ENCODE measurements at regions not wholly inside any gene's neighbourhood (a gene's known extent, or its start where the extent isn't known, plus 50 kb on each side); places are given as distances from the start of the nearest gene placed in this dataset.
A peak's percentile ranks its signal among the peaks of the same experiment; 100 is the strongest.

DNA sequence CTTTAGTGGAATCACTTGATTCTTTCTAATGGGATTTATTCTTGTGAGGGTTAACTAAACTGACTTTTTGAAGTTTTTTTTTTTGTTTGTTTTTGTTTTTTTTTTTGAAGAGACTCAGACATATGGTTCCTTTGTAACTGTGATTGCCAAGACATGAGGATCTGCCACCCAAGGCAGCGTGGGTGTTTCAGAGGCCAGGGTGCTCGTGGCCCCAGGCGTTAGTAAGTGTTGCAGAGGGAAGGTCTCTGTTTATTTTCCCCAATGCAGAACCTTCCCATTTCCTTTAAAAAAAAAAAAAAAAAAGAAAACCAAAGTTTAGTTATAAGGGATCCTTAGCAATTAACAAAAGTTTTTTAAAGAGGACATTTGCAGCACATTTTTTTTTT lies 94.8 kb downstream of the CTTN start:
- H2BK5ac ChIP-seq (ENCODE audit: low read length) = no peak overlapping the region
- H3K27ac ChIP-seq (replicated peaks; ENCODE audit: low read length) = no peak overlapping the region
- H3K4me1 ChIP-seq (ENCODE audit: control insufficient read depth in 2 of 2, insufficient read depth in 1 of 2, low read depth in 1 of 2, low read length in 2 of 2) = peaks cover 0 to 14% of the 10 kb centered on the region in 2 donors
- no peak for DNase-seq (ENCODE audit: low spot score)
- no peak overlapping the region for H2BK15ac ChIP-seq (ENCODE audit: low read length)
- no peak overlapping the region for H3K4me3 ChIP-seq (ENCODE audit: low read length in 2 of 2)
- no peak overlapping the region for H3K4ac ChIP-seq (ENCODE audit: low read length)
- H4K91ac ChIP-seq (ENCODE audit: low read depth, low read length, poor library complexity) = no peak overlapping the region
- H3K23ac ChIP-seq (ENCODE audit: low read depth, low read length, poor library complexity) = no peak overlapping the region
- no peaks in the 10 kb centered on the region for H3K27me3 ChIP-seq (ENCODE audit: control insufficient read depth in 3 of 3, insufficient read depth in 3 of 3, low read depth in 1 of 3, low read length in 3 of 3)
- H2AFZ ChIP-seq (ENCODE audit: low read length) = no peak overlapping the region
- H3K14ac ChIP-seq (ENCODE audit: low read length) = no peak overlapping the region
- H2BK120ac ChIP-seq (ENCODE audit: low read depth, low read length) = no peak overlapping the region
- no peak overlapping the region for H3K9ac ChIP-seq (ENCODE audit: low read depth, low read length, poor library complexity)
- no CpG with 5 or more reads among the region's 3 CpGs for WGBS, 2 donors (ENCODE audit: extremely low coverage in 2 of 2, insufficient read length in 2 of 2, insufficient replicate concordance in 1 of 2)
- H4K8ac ChIP-seq (ENCODE audit: low read depth, low read length) = no peak overlapping the region
- H2BK12ac ChIP-seq (ENCODE audit: low read length) = no peak overlapping the region
- no peak overlapping the region for H3K4me2 ChIP-seq (ENCODE audit: insufficient read depth, low read length, poor library complexity, severe bottlenecking)
- no peak overlapping the region for H3K18ac ChIP-seq (ENCODE audit: low read length)
- H2AK5ac ChIP-seq (ENCODE audit: low read depth, low read length) = no peak overlapping the region
- H3K9me3 ChIP-seq (replicated peaks in 1 of 2; ENCODE audit: control insufficient read depth in 2 of 2, insufficient read depth in 1 of 2, low read depth in 1 of 2, low read length in 2 of 2) = peaks cover 19 to 24% of the 10 kb centered on the region in 2 donors
- peaks cover 5% of the 10 kb centered on the region for H3K79me1 ChIP-seq (ENCODE audit: low read depth, low read length)
- peaks cover 3 to 35% of the 10 kb centered on the region in 2 donors for H3K36me3 ChIP-seq (replicated peaks in 1 of 2; ENCODE audit: control insufficient read depth in 2 of 2, insufficient read depth in 2 of 2, low read length in 2 of 2)

DNA sequence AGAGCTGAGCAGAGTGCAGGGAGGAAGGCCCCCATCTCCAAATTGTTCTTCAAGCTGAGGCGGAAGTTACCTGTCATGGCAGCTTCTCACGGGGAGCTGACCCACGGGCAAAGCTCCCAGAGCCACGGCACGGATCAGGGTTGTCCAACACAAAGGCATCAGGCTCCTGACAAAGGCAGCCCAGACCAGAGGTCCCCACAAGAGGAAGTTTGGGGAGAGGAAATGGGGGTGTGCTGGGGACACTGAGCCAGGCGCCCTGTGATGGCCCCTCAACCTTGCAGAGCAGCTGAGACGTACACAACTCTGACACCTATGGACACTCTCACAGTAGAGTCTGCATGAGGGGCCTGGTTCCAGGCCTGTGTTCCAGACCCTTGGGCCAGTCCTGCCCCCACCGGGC lies 95.6 kb downstream of the CTTN start:
- no peak overlapping the region for H4K8ac ChIP-seq (ENCODE audit: low read depth, low read length)

GRCh38 chr11:70494559-70495350 lies 96.4 kb downstream of the CTTN start:
- no peak overlapping the region for H3K4me2 ChIP-seq (ENCODE audit: insufficient read depth, low read length, poor library complexity, severe bottlenecking)
- no peak overlapping the region for H3K4ac ChIP-seq (ENCODE audit: low read length)
- WGBS, 2 donors (ENCODE audit: extremely low coverage in 2 of 2, insufficient read length in 2 of 2, insufficient replicate concordance in 1 of 2) = no CpG with 5 or more reads among the region's 15 CpGs
- H3K14ac ChIP-seq (ENCODE audit: low read length) = peak overlapping the region; percentile 56
- peaks cover 0 to 13% of the 10 kb centered on the region in 2 donors for H3K4me1 ChIP-seq (ENCODE audit: control insufficient read depth in 2 of 2, insufficient read depth in 1 of 2, low read depth in 1 of 2, low read length in 2 of 2)
- peak overlapping the region; percentile 80 for H3K18ac ChIP-seq (ENCODE audit: low read length)
- no peak overlapping the region for H4K8ac ChIP-seq (ENCODE audit: low read depth, low read length)
- H3K9me3 ChIP-seq (replicated peaks in 1 of 2; ENCODE audit: control insufficient read depth in 2 of 2, insufficient read depth in 1 of 2, low read depth in 1 of 2, low read length in 2 of 2) = peaks cover 19 to 23% of the 10 kb centered on the region in 2 donors
- H2BK15ac ChIP-seq (ENCODE audit: low read length) = peak overlapping the region; percentile 75
- H2BK120ac ChIP-seq (ENCODE audit: low read depth, low read length) = no peak overlapping the region
- peaks cover 5% of the 10 kb centered on the region for H3K79me1 ChIP-seq (ENCODE audit: low read depth, low read length)
- H3K23ac ChIP-seq (ENCODE audit: low read depth, low read length, poor library complexity) = peak overlapping the region; percentile 93
- H2BK12ac ChIP-seq (ENCODE audit: low read length) = no peak overlapping the region
- H2AFZ ChIP-seq (ENCODE audit: low read length) = no peak overlapping the region
- peaks cover 3 to 28% of the 10 kb centered on the region in 2 donors for H3K36me3 ChIP-seq (replicated peaks in 1 of 2; ENCODE audit: control insufficient read depth in 2 of 2, insufficient read depth in 2 of 2, low read length in 2 of 2)
- H2BK5ac ChIP-seq (ENCODE audit: low read length) = peak overlapping the region; percentile 87
- no peaks in the 10 kb centered on the region for H3K27me3 ChIP-seq (ENCODE audit: control insufficient read depth in 3 of 3, insufficient read depth in 3 of 3, low read depth in 1 of 3, low read length in 3 of 3)
- no peak overlapping the region for H2AK5ac ChIP-seq (ENCODE audit: low read depth, low read length)
- no peak overlapping the region for H3K9ac ChIP-seq (ENCODE audit: low read depth, low read length, poor library complexity)
- no peak for DNase-seq (ENCODE audit: low spot score)
- no peak overlapping the region for H4K91ac ChIP-seq (ENCODE audit: low read depth, low read length, poor library complexity)
- no peak overlapping the region for H3K27ac ChIP-seq (replicated peaks; ENCODE audit: low read length)
- no peak overlapping the region for H3K4me3 ChIP-seq (ENCODE audit: low read length in 2 of 2)

More for the DNA sequence above, 95.6 kb downstream of the CTTN start:
- Histone ChIP-seq H3K79me1 (ENCODE audit: low read depth, low read length) (peaks cover 5% of the 10 kb centered on the region), H2BK5ac (ENCODE audit: low read length) (no peak overlapping the region), H3K23ac (ENCODE audit: low read depth, low read length, poor library complexity) (peak overlapping the region; percentile 31), H3K18ac (ENCODE audit: low read length) (peak overlapping the region; percentile 80), H3K4me2 (ENCODE audit: insufficient read depth, low read length, poor library complexity, severe bottlenecking) (no peak overlapping the region), H3K4me3 (ENCODE audit: low read length in 2 of 2) (no peak overlapping the region), H3K4ac (ENCODE audit: low read length) (peak overlapping the region; percentile 66), H2AK5ac (ENCODE audit: low read depth, low read length) (no peak overlapping the region), H2BK15ac (ENCODE audit: low read length) (no peak overlapping the region), H2AFZ (ENCODE audit: low read length) (no peak overlapping the region), H3K14ac (ENCODE audit: low read length) (no peak overlapping the region), H2BK12ac (ENCODE audit: low read length) (no peak overlapping the region), H3K4me1 (ENCODE audit: control insufficient read depth in 2 of 2, insufficient read depth in 1 of 2, low read depth in 1 of 2, low read length in 2 of 2) (peaks cover 0 to 12% of the 10 kb centered on the region in 2 donors), H3K9me3 (replicated peaks in 1 of 2; ENCODE audit: control insufficient read depth in 2 of 2, insufficient read depth in 1 of 2, low read depth in 1 of 2, low read length in 2 of 2) (peaks cover 19 to 23% of the 10 kb centered on the region in 2 donors), H2BK120ac (ENCODE audit: low read depth, low read length) (no peak overlapping the region), H3K9ac (ENCODE audit: low read depth, low read length, poor library complexity) (no peak overlapping the region), H3K36me3 (replicated peaks in 1 of 2; ENCODE audit: control insufficient read depth in 2 of 2, insufficient read depth in 2 of 2, low read length in 2 of 2) (peaks cover 3 to 28% of the 10 kb centered on the region in 2 donors), H3K27me3 (ENCODE audit: control insufficient read depth in 3 of 3, insufficient read depth in 3 of 3, low read depth in 1 of 3, low read length in 3 of 3) (no peaks in the 10 kb centered on the region), H3K27ac (replicated peaks; ENCODE audit: low read length) (no peak overlapping the region), H4K91ac (ENCODE audit: low read depth, low read length, poor library complexity) (no peak overlapping the region)
- no CpG with 5 or more reads among the region's 8 CpGs for WGBS, 2 donors (ENCODE audit: extremely low coverage in 2 of 2, insufficient read length in 2 of 2, insufficient replicate concordance in 1 of 2)
- no peak for DNase-seq (ENCODE audit: low spot score)
